SK-N-MC (cell line): ENCODE measurements at regions not wholly inside any gene's neighbourhood (a gene's known extent, or its start where the extent isn't known, plus 50 kb on each side); places are given as distances from the start of the nearest gene placed in this dataset.

Source experiments
- EZH2 ChIP-seq: fragments of 200-600 bp; sonication (generic); IDR thresholded peaks from one replicate; pipeline ENCODE4 v1.6.1; 2017; ENCODE audit warnings: antibody characterized with exemption
- FOXP2 ChIP-seq: optimal IDR thresholded peaks from 2 replicates; pipeline ENCODE3; 2011; ENCODE audit warnings: mild to moderate bottlenecking, moderate library complexity; ENCODE audit not compliant: insufficient read depth; ENCODE audit errors: extremely low read length, control extremely low read depth
- POLR2AphosphoS5 ChIP-seq: IDR thresholded peaks from 2 replicates; pipeline ENCODE4 v1.6.1; 2012; ENCODE audit warnings: mild to moderate bottlenecking, low read depth, low read length, borderline replicate concordance

- no peak for TF ChIP-seq FOXP2
- TF ChIP-seq POLR2AphosphoS5, result no peak
- no peak for TF ChIP-seq EZH2
Observed at GRCh38 chr6:134449781-134450180, 131.9 kb upstream of the SGK1 start.
